DMS153 treated with DMSO at 0.1 percent for 48 hours (cell line): ENCODE measurements at regions not wholly inside any gene's neighbourhood (a gene's known extent, or its start where the extent isn't known, plus 50 kb on each side); places are given as distances from the start of the nearest gene placed in this dataset.

Source experiments
- DNase-seq: peaks from one replicate; lab custom pipeline; 2025; ENCODE audit not compliant: unreplicated experiment; lab: John Stamatoyannopoulos, UW

DNA sequence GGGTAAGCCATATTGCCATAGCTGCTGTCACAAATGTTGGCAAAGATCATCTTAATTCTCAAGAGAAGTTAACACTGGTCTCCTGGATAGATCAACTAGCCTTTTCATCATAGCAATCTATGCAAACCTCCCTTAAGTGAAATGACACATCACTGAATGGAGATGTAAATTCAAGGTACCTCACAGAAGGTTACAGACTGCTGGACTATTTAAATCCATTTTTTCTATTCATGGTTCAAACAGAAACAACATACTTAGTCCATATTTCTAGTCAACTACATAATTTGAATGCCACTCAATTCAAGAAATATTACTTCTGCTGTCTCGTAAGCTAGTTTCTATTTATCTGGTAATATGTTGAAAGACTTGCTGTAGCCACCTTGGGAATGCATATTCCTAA lies 748.3 kb downstream of the C12orf50 start:
- DNase-seq: no peak

DNA sequence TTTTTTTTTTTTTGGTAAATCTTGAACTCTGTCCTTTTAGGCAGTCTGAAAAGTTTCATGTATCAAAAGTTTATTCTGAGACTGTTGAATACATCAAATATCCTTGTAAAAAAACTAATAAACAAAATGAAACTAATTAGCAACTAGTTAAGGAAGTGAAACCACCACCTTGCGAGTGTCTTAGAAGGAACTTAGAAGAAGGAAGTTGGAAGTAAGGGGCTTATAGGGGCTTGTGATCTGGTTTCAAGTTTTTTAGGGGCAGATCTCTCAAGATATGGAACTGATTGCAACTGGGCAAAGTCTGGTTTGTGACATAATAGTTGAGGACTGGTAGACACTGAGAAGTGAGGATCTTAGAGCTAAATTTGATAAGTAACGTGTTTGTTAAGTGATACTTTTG lies 748.8 kb downstream of the C12orf50 start:
- DNase-seq: no peak

DNA sequence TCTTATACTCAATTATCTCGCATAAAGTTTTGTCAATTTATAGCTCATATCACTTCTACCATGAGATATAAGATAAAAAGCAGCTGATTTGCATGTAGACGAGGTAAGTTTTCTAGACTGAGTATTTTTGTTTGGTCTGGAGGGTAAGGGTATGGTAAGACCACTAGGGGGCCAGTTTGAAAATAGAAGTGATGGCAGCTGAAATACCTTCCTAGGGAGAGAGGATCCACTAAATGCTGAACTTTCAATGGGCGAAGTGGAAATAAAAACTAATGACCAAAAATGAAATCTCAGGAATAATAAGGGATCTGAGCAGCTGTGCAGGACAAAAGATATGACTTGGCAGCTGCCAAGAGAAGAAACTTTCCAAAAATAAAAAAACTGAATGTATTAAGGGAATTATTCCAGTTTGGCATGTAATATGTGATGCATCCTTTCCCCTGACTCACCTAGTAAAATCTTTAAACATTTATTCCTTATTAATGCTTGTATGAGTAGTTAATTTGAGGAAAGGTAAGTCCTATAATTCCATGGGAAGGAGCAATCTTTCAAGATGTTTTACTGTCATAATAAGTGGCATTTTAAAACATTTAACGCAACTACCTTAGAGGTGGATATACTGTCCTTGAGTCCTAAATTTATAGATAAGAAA lies 754.5 kb downstream of the C12orf50 start:
- no peak for DNase-seq

DNA sequence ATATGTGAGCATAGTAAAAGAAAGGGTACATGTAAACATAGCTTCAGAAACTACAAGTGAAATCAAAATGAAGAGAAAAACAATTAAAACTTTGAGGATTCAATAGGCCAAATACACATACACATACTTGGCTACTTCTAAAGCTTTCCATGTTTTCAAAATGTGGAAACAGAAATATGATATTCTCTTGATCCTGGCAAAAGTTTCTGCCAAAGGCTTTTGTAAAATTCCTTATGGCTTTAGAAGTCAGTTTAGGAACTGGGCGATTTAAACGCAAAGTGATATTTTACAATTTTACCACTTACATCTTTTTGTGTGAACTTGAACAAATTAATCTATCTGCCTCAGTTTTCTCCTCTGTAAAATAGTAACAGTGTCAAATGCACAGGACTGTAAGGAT lies 756.4 kb downstream of the C12orf50 start:
- no peak for DNase-seq

DNA sequence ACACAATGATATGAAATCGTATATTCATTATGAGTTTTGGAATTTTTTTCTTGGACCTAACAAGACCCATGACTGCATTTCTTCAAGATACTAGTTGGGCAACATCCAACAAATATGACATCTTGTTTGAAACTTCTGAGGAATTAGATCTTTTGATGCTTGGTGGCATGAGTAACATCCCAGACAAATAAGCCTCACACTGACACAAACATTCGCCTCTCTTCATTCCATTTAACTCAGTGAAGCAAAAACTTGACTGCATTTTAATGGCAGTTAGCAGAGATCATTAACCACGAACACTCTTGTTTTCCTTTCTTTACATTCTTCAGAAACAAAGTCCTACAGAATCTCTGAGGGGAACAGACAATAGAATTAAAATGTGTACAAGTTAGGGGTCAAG lies 758.3 kb downstream of the C12orf50 start:
- DNase-seq: no peak

DNA sequence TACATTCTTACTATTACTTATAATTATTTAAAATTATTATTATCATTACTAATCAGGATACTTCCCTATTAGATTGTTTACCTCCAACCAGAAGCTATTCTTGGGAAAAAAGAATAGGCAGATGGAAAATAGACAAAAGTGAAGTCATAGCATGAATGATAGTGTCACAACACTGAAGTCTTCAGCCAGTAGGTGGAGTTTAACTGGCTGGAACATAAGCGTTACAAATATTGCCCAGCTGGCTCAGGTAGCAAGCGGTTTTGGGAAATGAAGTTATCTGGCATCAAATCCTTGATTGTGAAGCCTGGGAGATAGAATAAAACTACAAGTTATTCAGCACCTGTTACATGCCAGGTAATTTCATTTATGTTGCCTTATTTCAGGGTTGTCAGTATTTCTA lies 762.9 kb downstream of the C12orf50 start:
- DNase-seq: no peak

DNA sequence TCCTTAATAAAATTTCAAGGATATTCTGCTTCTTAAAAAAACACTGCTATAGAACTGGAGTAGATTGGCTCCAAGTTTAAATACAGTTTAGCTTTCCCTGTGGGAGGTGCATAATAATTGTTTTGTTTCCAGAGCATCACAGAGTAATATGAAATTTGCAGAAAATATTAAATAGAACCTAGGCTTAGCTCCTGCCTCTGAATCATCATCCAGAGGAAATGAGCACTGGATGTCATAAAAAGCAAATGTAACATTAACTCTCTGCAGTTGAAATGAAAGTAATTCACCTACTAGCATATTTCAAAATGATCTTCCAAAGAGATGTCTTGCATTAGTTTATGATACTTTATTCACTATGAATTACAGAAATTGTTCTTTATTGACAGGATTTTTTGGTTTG lies 769.8 kb downstream of the C12orf50 start:
- DNase-seq: no peak

DNA sequence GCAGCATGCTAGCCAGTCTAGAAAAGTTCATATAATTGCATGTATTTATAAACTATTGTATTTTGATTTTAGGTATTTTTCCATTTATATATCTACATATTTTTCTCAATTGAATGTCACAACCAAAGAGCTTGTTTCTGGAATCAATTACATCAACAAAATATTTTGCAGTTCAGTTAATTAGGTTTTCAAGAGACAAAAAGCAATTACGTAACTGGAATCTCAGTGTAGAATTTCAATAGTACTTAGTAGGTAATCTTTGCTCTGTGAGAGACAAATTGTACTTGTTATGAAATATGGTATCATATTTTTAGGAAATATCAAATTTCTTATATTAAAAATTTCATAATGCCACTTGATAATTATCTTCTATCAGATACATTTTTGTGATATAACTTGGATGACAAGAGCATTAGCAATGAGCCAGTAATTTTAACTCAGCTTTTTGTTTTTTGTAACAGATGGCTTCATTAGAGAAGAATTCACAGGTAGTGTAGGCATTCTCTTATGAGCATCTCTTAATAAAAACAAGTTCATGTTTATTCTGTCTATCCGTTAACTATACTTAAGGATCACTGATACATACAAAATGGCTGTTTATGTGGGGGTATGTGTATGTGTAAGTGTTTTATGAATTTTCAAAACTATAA lies 774.7 kb downstream of the C12orf50 start:
- no peak for DNase-seq

DNA sequence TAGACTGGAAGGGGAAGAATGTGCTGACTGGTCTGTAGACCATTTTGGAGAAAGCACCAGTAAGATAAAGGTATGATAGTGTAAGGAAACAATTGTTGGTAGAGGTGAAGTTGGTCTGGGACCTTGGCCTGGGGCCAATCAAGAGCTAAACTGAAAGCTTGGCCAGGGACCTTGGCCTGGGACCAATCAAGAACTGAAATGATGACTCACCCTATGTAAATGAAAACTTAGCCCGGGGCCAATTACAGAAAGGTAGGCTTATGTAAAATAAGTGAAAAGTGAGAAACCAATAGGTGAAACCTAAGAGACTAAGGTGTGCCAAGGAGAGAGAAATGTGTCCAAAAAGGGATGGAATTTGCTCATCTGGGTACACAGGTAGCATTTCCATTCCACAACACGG lies 776.0 kb downstream of the C12orf50 start:
- DNase-seq: no peak

DNA sequence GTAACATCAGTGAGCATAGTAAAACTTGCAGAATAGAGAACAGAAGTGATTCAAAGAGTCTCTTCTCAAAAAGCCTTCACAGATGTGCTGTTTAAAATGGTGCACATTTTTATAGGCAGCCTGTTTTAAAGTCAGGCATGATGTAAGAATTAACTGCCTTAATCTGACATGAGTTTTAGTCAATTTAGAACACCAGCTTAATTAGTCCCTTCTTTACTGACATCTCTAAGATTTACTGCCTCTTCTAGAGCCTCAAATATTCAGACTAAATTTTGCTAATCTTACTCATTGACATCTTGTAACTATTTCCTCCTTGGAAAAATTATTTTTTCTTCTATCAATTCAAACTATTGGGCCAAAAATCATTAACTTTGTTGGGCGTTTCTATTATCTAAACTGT lies 782.5 kb downstream of the C12orf50 start:
- DNase-seq: no peak

DNA sequence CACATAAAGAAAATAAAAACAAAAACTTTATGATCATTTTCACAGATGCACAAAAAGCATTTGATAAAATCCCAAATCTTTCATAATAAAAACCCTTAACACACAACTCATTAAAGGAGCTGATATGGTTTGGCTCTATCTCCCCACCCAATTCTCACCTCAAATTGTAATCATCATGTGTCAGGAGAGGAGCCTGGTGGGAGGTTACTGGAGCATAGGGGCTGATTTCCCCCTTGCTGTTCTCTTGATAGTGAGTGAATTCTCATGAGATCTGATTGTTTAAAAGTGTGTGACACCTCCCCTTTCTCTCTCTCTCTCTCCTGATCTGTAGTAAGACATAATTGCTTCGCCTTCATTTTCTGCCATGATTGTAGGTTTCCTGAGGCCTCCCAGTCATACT lies 790.7 kb downstream of the C12orf50 start:
- no peak for DNase-seq

DNA sequence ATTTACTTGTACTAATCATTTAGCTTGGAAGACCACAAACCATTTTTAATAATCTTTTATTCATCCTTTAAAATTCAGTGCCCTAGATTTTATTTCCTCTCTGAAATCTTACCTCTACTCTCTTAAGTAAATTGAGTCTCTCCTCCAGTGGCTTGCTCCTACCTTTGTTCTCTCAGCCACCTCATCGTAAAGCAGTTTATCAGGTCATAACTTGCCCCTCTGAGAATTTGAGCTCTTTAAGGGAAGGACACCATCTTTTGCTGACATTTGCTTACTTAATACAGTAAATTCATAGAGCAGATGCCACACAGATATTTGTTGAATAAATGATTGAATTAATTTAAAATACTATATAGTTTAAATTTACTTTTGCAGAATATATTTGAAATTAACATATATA lies 794.3 kb downstream of the C12orf50 start:
- DNase-seq: no peak

DNA sequence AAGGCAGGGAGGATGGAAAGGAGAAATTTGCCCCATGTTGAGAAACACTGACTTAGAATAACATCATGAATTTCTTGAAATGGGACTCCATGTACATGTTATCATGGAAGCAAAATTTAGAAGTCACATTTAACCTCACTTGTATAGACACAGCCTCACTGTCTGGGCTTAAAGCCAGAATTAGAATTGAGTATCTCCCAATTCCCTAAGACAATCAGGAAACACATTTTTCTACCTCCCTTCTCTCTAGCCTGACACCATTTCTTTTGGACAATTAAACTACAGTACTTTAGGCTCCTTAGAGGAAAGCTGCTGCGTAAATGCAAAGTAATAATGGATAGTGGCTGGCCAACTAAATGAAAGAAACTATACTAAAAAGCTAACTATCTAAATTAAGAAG lies 795.5 kb downstream of the C12orf50 start:
- no peak for DNase-seq

DNA sequence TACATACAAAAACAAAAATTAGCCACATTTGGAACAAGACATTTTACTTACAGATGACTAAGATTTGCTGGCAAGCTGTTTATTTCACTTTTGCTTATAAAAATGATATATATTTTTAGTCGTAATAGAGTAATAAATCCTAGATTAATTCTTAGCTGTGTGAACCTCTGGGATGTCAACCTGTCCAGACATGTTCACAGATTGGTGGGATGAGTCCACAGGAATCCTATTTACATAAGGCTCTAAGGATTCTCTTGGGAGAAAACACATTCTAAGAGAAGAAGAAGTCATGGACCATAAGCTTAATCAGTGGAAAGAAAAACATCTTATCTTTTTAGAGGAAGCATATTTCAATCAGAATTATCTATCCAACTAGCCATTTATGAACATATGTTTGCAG lies 797.4 kb downstream of the C12orf50 start:
- no peak for DNase-seq

DNA sequence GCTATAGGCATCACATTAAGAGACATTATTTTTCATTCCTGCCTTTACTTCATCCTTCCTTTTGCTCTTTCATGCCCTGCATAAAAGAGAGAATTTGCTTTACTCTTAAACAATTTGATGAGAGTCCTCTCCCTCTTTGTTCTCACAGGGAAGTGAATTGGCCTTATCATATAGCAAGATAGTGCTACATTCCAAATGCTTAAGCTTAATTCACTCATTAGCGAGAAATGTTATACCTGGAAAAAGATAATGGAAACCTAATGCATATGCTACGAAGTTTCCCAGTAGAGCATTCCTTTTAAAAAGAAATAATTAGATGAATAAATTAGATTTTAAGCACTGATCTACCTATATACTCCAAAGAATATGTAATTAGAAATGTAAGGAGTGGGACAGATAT lies 798.8 kb downstream of the C12orf50 start:
- DNase-seq: no peak

DNA sequence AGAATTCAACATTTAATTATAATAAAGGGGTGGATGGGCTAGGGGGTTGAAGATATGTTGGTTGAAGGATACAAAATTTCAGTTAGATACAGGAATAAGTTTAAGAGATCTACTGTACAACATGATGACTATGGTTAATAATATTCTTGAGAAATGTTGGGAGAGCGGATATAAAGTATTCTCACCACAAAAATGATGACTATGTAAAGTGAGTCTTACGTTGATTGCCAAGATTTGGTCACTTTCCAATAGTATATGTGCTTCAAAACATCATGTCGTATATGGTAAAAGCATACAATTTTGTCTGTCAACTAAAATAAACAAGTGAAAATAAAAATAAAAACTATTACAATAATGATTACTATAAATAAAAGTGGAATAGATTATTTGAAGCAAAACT lies 802.0 kb downstream of the C12orf50 start:
- DNase-seq: no peak

DNA sequence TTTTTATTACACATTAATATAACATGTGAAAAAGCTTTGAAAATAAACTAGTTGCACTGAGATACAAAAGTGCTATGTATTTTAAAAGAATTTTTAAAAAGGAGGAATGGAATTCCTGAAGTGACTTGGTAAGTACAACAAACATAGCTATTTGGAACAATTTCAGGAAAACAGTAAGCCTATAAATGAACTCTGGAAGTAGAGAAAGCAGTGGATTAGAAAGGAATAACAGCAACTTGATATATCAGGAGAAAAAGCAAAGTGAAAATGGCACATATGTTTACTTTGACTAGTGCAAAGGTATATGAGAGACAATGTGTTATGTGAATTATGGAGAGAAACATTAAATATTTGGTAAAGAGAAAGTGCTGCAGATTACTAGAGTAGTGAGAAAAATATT lies 811.7 kb downstream of the C12orf50 start:
- DNase-seq: no peak

DNA sequence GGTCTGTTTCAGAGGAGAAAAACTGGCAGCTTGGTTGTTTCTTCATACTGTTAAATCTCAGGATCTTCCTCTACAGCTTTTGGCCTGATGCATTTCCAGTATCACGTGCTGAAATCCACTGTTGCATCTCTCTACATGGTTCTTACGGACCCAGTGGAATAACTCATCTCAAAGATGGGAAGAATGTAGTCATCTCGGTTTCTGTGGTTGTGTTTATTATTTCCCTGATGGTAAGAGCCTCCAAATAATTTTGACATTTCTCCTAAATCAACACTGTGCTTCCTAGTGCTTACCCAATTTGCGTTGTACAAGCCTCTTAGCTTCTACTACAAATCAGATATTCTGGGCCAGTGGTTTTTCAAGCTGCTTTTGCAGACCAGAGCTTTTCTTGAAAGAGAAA lies 812.8 kb downstream of the C12orf50 start:
- DNase-seq: no peak

DNA sequence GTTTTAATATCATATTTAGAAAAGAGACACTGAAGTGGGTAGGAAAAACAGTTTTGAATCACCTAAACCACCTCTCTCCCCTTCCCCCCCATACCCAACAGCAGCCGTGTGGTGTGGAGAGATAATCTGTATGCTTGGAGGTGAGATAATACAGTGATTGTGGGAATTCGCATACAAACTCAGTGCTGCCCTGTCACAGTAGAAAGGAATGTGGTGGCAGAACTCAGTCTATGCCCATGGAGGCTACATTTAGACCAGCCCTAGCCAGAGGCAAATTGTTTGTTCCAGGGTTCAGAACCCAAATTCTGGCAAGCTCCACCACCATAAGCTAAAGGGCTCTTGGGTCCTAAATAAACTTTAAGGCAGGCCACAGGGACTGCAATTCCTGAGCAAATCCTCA lies 827.0 kb downstream of the C12orf50 start:
- DNase-seq: no peak

DNA sequence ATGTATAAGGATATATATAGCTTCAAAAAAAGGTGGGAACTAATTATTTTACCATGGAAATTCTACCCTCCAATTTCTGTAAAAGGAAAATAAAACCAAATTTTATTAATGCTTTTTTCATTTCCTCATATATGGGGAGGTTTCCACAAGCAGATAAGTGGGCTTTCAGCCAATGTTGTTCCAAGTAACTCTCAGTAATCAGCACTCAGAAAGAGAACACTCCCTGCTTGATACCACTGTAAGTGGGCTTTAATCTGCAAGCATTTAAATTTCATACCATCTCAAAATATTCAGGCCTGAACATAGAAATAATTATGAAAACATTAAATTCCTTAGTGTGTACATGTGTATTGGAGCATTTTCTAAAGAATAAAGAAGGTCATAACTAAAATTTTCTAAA lies 827.6 kb downstream of the C12orf50 start:
- no peak for DNase-seq

DNA sequence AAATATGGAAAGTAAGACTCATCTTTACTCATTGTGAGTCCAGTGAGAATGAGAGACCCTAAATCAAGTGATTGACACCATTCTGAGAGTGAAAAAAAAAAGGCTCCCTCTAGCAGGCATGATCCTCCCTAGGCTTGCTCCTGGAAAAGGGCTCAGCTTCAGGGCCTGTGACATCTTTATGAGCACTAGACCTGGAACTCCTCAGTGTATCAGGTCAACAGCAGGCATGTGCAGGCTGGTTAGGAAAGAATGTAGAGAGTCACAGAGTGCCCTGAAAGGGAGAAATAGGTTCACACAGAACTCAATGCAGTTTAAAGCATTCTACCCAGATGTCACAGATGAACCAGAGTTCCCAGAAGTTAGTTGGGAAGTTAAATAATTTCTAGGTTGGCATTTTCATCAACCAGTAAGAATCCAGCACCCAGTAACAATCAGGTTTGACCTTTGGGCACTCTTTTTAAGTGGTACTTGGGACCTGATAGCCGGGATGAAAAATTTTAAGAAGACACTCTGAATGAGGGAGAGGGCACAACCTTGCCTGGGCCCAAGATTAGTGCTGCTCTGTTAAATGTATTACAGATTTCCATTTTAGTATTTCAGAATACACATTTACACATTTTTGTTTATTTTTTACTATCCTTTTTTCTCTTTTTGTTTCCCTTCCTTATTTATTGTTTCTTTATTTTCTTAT lies 828.8 kb downstream of the C12orf50 start:
- no peak for DNase-seq

DNA sequence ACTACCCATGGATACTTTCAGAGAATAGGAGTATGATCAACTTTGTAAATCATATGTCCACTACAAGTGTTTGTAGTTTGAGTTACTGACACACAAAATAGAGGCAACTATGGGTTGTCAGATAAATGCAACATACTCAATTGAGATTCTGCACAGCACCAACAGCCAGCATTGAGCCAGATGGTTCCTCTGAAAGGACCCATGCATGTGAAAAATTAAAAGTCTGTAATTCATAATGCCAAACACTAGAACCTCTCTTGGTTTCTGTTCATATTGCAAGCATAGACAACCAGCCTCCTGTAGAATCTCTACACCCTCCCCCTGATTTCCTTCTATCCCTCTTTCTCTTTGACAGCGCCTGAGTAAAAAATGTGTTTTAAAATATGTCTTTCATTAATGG lies 831.0 kb downstream of the C12orf50 start:
- no peak for DNase-seq

DNA sequence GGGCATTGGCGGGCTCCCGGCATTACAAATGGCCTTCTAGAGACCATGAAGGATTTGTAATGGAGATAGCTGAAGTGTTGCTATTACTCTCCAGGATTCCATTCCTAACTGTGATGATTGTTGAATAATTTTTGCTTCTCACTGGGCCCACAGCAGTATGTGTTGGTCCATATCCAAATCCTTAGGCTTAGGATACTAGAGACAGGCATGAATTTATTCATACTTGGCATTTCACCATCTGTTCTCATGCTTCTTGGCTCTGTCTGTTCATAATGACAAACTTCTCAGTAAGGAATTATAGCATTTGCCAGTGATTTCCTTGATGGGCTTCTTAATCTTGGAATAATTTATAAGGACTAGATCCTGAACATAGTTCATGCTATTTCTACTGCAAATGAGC lies 832.9 kb downstream of the C12orf50 start:
- no peak for DNase-seq
